NCI-H2227 (cell line): ENCODE measurements at regions not wholly inside any gene's neighbourhood (a gene's known extent, or its start where the extent isn't known, plus 50 kb on each side); places are given as distances from the start of the nearest gene placed in this dataset.
"Not testable (repeated sequence)": the region's sequence is repeated elsewhere in the genome, so short reads cannot be mapped to it uniquely, and the experiment has no call there.

Experiments used
- DNase-seq: peaks from one replicate; lab custom pipeline; 2025; ENCODE audit not compliant: unreplicated experiment; lab: John Stamatoyannopoulos, UW

DNA sequence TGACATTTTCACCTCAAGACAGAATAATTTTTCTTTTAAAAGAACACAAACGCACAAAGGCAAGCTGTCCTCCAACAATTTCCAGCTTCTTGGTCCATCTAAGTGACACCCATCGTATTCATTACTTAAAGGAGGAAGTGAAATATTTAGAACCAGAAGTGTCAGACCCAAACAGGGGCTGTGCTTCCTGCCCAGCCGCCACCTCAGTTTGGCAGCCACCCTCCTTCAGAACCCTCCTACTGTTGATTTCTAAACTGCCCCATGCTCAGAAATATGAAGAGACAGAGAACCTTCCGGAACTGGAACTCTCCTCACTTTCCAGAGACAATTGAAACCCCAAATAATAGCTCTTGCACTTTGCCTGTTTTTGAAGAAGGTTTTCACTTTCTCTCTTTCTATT, 734.8 kb upstream of the SALL3 start:
- DNase-seq: no peak

DNA sequence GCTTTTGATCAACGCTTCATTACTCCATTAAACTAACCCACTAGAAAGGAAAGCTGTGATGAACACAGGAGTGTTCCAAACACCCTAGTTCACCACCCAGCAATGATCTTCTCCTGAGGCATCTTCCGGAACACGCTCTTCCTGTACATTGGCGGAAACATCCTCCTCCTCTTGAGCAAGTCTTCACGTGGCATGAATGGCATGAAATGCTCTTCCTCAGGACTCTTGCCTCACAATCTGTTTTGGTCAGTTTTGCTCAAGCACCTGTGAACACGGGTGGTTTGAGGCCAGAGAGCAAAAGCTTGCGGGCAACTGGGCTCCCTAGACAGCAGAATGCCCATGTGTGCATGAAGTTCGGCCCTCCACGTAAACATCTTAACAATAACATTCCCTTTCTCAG, 734.2 kb upstream of the SALL3 start:
- no peak for DNase-seq

DNA sequence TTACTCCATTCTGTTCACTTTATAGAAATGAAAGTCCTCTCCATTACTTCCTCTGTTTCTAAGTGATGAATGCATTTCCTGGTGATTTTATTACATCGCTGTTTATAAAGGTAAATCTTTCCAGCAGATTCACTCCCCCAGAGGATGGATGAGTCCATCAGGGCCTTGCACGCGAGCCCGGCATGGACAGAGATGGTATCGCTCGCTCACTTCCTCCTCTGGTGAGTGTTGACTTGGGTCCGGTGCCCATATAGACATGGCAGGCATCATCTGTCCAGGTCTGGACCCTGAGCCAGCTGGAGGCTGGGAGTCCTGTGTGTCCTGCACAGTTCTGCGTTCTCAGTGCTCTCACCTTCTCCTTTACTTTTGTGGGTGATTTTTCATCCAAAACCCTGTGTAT, 733.6 kb upstream of the SALL3 start:
- DNase-seq: no peak

DNA sequence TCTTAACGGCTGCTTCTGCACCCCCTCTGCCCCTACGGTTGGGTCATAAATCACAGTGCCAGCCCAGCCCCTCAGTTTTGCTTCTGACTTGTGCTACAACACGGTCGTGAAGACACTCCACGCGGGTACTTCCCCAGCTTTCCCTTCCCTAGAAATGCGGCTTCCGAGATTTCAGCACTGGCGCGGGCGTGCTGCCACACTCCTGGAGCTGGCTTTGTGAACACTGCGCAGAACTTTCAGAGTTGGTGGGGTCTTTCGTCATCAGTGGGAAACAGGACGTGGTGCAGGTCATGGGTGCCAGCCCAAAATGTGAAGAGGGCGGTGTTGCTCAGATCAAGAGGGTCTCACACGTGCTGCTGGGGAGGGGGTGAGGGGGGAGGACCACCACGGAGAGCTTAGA, 733.0 kb upstream of the SALL3 start:
- no peak for DNase-seq

DNA sequence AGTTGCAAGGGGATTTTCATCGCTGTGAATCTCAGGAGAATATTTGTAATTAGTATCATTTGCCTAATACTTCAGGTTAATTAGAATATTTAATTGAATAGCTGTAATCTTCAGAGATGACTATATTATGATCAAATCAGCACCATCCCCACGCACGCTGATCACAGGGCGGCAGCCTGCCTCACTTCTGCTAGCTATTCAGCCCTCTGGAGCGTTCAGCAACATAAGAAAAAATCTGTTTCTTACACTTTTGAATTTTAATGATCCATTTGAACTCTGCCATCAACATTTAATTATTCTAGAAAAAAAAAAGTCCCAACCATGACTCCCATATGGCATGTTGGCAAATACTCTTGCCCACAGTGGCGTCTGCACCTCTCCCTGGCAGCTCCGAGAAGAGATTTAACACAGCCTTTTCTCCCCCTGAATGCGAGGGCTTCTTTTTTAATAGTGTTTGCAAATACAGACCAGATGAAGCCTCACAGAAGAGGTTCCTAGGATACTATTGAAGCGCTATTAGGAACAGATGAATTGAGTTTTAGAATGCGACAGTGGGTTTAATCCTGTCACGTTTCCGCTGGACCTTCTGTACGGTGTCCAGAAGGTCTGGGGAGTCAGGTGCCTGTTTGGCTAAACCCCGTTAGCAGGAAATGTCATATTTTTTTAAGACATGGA, 731.9 kb upstream of the SALL3 start:
- no peak for DNase-seq

DNA sequence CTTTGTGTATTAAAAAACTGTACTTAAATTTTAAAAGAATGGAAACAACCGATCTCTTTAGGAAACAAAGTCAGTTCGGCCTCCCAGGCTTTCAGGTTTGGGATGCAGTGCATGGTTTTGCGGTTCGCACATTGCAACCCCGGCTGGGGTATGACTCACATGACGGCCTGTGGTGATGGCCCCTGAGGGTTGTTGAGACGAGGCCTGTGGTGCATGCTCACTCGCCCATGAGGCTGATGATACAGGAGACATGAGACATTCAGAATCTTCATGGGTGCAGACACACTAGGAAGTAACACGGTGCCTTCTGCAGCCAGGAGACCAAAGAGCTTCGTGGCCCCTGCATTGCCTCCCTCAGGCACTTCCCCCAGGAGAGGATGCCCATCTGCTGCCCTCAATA, 724.6 kb upstream of the SALL3 start:
- no peak for DNase-seq

DNA sequence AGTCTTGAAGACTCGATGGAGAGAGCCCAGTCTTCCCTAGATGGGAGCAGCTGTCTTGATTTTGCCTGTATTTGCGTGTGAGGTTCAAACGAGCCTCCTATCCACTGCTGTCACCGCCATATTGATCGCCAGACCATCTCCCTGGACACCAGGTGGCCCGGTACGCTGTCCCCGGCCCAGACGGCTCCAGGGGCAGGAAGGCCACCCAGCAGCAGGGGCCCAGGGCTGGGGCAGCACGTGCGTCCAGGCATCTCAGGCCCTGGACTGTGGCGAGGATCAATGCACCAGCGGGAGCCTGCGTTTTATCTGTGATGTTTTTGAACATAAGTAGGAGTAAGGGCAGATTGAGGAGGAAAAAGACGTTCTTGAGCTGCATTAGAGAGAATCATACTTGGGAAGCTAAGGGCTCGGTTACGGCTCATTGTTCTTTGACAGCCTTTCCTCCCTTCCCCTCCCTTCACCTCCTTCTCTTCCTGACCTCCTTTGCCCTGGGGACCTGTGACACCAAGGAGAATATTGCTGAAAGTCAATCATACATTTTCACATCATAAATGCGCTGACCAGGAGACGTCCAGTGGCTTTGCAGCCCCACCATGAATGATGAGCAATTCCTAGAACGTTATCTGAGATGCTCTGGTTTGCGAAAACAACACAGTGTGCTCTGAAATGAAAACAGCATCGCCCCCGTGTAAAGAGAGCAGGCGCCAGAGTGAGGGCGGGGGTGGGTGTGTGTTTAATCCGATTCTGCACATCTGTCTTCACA, 711.2 kb upstream of the SALL3 start:
- no peak for DNase-seq

DNA sequence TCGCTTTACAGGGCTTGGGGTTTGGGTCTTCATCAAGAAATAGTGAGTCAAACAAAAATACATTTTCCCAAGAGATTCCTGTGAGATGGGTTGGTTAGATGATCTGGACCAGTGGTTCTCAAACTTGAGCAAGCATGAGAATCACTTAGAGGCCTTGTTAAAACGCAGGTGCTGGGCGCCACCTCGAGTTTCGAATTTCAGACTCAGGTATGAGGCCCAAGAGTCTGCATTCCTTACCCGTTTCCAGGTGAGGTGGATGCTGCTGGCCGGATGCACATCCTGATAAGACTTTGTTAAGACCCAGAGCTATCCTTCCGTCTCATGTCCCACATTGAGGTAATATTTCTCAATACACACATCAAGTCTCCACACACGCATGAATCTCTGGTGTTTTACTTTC, 707.8 kb upstream of the SALL3 start:
- no peak for DNase-seq

DNA sequence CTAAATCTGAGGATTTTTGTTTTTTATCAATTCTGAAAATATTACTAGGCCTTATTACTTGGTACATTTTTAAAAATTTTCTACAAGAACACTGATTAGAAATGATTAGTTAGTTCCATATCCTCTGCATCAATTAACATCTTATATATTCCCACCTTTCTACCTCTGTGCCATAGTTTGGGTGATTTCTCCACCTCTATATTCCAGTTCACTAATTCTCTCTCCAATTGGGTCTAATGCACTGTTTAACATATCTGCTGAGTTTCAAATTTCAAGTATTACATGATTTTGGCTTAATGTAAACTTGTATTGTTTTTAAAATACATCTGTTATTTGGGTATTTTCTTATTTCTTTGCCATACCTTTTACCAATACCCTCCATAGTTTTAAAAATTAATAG, 705.7 kb upstream of the SALL3 start:
- no peak for DNase-seq

DNA sequence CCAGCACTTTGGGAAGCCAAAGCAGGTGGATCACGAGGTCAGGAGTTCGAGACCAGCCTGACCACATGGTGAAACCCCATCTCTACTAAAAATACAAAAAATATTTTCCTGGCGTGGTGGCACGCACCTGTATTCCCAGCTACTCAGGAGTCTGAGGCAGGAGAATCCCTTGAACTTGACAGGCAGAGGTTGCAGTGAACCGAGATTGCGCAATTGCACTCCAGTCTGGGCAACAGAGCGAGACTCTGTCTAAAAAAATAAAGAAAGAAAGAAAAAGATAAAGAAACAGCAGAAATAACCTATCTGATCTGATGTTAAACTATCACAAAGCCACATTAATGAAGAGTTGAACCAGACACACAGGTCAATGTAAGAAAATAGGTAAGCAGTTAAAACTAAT, 696.2 kb upstream of the SALL3 start:
- DNase-seq: not testable (repeated sequence)

DNA sequence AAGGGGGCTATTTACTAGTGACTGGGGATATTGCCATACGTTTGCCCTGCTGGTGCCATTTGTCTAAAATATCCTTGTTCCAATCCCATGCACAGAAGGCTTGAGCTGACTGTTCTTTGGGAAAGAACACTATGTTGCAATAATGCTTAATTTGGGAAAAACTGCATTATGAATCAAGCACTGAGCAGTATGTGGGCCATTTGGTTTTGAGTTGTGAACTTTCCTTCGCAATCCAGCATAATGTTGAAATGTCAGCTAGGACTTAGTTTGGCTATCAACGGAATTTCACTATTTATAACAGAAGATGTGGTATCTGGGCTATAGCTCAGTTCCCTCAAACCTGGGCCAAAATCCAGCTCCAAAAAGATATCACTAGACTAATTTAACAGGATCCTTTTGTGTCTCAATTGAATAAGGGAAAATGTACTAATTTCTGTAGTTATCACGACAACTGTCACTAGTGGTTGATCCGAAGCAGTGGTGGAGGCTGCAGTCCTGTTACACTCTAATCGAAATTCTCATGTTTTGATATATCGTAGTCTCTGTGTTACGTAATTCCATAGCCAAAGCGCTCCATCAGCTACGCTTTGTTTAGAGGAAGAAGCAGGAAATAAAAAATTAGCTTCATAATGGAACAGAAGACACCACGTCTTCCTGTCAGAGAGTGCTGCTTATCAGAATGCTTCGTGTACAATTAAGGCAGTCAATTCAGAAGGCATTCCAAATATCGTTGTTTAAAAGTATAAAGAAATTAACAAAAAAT, 686.8 kb upstream of the SALL3 start:
- no peak for DNase-seq

DNA sequence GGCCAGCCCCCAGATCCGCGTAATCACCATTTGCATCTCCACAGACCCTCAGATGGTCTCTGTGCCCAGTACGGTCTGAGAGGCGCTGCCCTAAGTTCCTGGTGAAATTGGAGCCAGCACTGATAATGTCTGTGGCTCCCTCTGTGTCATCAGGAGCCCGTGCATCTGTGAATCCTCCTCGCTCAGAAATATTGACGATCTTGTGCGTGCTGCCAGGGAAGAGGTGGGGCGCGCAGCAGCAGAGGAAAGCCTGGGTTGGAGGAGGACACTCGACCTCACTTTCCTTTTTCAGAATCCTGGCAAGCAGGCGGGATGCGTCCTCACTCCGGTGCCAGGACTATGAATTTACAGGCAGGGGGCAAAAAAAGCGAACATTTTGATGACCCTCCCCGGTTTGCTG, 686.1 kb upstream of the SALL3 start:
- no peak for DNase-seq

DNA sequence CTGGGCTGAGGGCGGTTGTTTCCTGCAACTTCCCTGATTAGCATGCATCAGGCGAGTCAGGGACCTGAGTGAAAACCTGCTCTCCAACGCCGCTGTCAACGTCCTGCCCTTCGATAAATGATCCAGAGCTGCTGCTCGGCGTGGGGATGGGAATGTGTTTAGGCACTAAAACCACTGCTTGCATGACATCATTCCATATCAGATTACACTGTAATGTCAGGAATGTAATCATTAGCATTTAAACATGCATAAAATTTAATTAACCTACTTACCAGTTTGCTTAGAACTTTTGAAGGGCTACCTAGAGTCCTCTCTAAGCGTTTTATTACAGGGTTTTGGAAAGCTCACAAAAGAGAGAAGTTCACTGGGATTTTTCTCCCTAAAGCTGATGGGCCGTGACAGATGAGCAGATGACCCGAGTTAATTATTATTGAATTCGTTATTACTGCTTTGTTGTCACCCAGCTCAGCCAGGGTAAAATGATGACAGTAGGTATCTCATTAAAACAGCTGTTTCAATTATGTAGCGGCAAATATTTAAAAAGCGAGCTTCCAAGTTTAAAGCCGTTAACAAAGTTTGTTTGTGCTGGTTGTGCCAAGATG, 685.6 kb upstream of the SALL3 start:
- no peak for DNase-seq

DNA sequence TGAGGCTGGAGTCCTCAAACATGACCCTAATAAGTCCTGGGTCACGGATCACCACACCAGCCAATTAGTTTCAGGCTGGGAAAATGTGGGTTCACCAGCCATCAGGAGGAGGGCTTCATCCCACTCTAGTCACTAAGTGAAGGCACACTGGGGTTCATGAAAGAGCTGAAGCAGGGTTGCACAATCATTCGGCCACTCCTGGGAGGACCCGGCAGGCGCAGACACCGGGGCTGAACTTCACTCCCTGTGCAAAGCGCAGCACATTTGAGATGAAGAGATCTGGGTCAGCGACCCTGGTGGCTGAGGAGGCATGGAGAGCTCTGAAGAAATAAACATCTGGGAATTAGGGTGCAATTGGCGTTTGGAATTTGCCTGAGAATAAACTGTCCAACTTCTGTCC, 684.4 kb upstream of the SALL3 start:
- DNase-seq: no peak

DNA sequence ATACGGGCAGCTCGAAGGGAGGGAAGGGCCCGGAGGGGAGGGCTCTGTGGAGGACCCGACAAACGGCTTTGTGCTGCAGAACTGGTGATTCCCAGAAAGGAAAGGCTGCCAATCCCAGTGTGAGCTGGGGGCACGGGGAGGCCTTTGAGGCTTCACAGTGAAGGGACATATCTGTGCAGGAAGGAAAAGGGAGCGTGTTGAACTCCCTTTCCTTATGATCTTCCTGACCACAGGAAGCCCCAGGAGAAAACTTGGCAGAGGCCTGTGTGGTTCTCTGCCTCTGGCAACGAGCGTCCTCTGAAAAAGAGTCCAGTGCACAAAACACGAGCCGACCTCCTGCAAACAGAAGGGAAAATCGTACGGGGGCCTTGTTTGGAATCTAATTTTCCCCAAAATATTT, 683.5 kb upstream of the SALL3 start:
- no peak for DNase-seq

DNA sequence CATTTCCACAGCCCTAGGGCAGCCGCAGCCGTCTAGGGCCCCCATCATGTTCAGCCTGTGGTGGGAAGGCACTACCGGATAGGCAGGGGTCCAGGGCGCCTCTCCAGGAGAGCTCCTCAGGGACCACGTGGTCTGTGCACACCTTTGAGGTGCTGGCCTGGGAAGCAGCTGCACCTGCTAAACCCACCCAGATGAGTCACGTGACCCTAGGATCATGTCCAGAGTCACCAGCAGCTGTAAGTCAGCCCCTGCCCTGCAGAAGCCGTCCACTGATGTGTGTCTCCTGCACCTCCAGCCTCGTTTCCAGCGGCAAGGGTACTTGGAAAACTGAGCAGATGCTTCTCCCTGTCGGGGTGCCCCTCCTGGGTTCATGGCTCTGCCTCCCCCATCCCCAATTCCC, 682.6 kb upstream of the SALL3 start:
- no peak for DNase-seq

DNA sequence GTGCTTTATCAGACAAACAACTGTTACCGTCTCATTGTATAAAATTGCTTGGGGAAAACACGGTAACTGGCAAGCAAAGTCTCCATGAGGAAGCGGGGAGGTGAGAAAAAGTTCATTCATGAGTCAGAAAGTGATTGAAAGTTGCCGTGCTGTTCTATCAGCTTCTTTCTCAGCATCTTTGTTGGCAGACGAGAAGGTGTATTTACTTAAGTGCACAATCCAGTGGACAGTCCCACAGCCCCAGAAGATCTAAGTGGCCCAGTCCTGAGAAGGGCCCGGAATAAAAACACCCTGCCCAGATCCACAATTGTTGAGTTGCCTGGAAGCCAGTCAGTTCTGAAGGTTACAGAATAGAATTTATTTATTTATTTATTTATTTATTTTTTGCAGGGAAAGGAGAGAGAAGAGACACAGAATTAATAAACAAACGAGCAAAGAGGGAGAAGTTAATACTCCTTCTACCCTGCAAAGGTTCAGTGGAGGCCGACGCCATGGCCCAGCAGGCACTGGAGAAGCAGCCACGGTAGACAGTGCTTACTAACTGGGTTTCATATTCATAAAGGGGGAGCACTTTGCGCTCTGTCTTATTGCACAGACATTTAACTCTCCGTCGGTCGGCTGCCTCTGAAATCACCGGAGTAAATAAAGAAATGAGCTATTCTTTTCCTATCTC, 676.0 kb upstream of the SALL3 start:
- DNase-seq: no peak

DNA sequence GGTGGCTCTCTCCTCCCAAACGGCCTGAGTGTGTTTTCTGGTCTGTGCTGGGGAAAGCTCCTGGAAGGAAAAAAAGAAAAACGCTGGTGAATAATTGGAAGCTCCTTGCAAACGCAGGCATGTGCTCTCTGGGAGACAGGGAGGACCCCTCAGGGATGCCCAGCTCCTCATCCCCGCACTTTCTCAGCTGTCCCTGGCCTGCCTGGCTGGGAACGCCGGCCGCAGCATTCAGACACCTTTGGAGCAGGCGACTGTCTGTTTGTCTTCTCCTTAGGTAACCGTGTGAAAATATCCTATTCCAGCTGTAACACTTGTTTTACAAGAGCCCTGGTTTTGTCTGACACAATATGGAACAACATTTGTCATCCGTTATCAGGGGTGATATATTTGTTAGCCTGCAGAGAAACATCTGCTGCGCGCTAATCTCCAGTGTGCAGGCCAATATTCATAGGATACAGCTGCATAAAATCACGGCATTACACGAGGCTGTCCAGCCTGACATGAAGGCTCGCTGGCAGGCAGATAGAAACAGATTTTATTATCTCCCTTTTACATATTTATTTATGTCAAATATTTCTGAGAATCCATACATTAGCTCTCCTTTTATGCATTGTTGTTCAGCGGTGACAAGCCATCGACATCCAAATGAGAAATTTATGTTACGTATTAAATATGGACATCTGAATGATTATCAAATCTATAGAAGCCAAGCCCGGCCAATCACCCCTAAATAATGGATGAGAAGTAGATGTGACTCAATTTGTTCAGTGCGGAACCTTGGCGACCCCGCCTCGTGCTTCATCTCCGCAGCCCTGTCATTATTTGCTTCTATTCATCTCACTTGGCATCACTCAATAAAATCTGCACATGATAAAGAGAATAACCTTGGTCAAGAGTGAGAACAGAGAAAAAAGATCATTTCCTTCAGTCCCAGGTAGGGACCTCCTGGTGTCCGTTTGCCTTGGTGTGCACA, 675.1 kb upstream of the SALL3 start:
- no peak for DNase-seq

DNA sequence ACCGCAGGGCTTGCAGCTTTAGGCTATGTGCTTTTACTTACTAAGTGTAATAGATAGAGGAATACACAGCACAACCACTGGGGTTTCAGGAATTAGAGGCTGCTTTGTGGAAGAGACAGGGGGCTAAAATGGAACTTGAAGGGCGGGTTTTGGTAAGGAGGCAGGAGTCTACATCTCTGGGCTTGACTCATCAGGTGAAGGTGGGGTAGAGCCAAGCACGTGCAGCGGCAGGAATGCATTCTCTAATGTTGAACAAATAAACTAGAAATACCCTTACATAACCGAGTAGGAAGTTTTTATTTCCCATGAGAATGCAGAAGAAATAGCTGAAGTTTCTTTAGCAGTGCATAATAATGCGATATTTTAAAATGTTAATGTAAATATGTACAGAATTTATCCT, 673.8 kb upstream of the SALL3 start:
- DNase-seq: no peak

DNA sequence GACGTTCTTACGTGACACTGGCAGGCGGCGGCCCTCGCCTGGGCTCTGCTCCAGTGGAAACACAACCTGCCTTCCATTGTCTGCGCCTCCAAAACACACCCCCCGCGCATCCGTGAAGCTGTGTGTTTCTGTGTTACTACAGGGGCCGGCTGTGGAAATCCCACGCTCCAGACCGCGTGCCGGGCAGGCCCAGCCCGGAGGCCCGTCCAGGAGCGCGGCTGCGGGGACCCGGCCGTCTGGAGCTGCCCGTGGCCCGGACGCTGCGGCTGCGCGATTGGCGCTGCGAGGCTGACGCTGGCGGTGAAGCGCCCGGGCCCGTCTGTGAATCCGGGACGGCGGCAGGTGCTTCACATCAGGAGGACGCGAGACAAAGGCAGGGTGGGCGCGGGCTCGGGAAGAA, 670.3 kb upstream of the SALL3 start:
- DNase-seq: no peak
